ENCODE measurements at regions not wholly inside any gene's neighbourhood (a gene's known extent, or its start where the extent isn't known, plus 50 kb on each side); places are given as distances from the start of the nearest gene placed in this dataset.

- H3K27ac ChIP-seq (ENCODE audit: low read depth, low read length) = no peak overlapping the region
- no peaks in the 10 kb centered on the region for H3K23me2 ChIP-seq (ENCODE audit: low read depth, low read length)
- ChIA-PET POLR2A (ENCODE audit: partially characterized antibody) (no interaction called here), CTCF (ENCODE audit: partially characterized antibody) (interaction anchor here (0.6 to 5.5 kb wide), 6 partner anchors 69 to 539 kb away, joined by 3 to 20 read pairs (median 6); no protein-coding TSS in a partner anchor)
- H3K4me1 ChIP-seq (replicated peaks in 1 of 4; ENCODE audit: control insufficient read depth in 3 of 4, insufficient read depth in 4 of 4, low read length in 3 of 4) = no peaks in the 10 kb centered on the region
- 87% methylated on average over 8 of the region's 9 CpGs; no CpG with 5 or more reads in 1 of the 2 experiments for WGBS, 2 experiments (ENCODE audit: extremely low coverage in 1 of 2, insufficient coverage in 1 of 2, insufficient read length in 1 of 2, insufficient replicate concordance in 2 of 2, low coverage in 1 of 2, low lambda C conversion rate in 2 of 2, missing lambda C conversion rate in 1 of 2)
- H3K79me2 ChIP-seq (ENCODE audit: control insufficient read depth in 1 of 2, insufficient read depth in 2 of 2, low read length in 2 of 2) = no peaks in the 10 kb centered on the region
- no peaks in the 10 kb centered on the region for H4K20me1 ChIP-seq (replicated peaks in 1 of 2; ENCODE audit: control insufficient read depth in 1 of 2, insufficient read depth in 2 of 2, low read length in 2 of 2)
- DNase-seq (ENCODE audit: low read depth in 1 of 2, low spot score in 2 of 2) = no peak
- H3K18ac ChIP-seq (ENCODE audit: extremely low read depth, low read length) = no peak overlapping the region
- H3K4ac ChIP-seq (replicated peaks; ENCODE audit: insufficient read length, low read depth, low read length) = no peak overlapping the region
- no peak overlapping the region for H4K5ac ChIP-seq (ENCODE audit: insufficient read length, low read depth, low read length)
- no peaks in the 10 kb centered on the region for H3K79me1 ChIP-seq (ENCODE audit: low read depth, low read length)
- no peak overlapping the region for H3K4me2 ChIP-seq (ENCODE audit: insufficient read depth in 1 of 2, low read depth in 2 of 2, low read length in 2 of 2)
- FAIRE-seq = no peak
- H2AFZ ChIP-seq (ENCODE audit: low read length) = no peak overlapping the region
- no peak overlapping the region for H2AK5ac ChIP-seq (ENCODE audit: low read depth, low read length)
- no peak overlapping the region for H2BK15ac ChIP-seq (ENCODE audit: low read length)
- no peak overlapping the region for H2BK120ac ChIP-seq (replicated peaks; ENCODE audit: low read depth, low read length)
- H3K56ac ChIP-seq (replicated peaks; ENCODE audit: insufficient read length, low read depth, low read length) = no peak overlapping the region
- H3K9me3 ChIP-seq (ENCODE audit: insufficient read depth in 2 of 2, low read depth in 1 of 2, low read length in 1 of 2) = no peaks in the 10 kb centered on the region
- H2BK20ac ChIP-seq (ENCODE audit: low read length) = no peak overlapping the region
- no peak overlapping the region for H2BK12ac ChIP-seq (ENCODE audit: low read depth, low read length)
- no peak overlapping the region for H4K91ac ChIP-seq (replicated peaks; ENCODE audit: insufficient read length, low read length)
- no peak overlapping the region for H4K8ac ChIP-seq (ENCODE audit: extremely low read depth, insufficient read depth, low read length)
- no peaks in the 10 kb centered on the region for H3K36me3 ChIP-seq (ENCODE audit: control insufficient read depth in 2 of 4, insufficient read depth in 4 of 4, low read length in 3 of 4)
- H3K23ac ChIP-seq (ENCODE audit: insufficient read length) = no peak overlapping the region
- H3K4me3 ChIP-seq (ENCODE audit: extremely low read depth in 1 of 4, insufficient read depth in 2 of 4, low read depth in 3 of 4, low read length in 4 of 4) = no peak overlapping the region
- H3K27me3 ChIP-seq (replicated peaks in 1 of 4; ENCODE audit: control insufficient read depth in 3 of 4, extremely low read depth in 1 of 4, insufficient read depth in 3 of 4, low read length in 3 of 4) = no peaks in the 10 kb centered on the region
- no peak overlapping the region for H3K14ac ChIP-seq (ENCODE audit: insufficient read length)
- TF ChIP-seq MAX (IDR thresholded peaks at IDR 0.05) (no peak), JUND (IDR thresholded peaks at IDR 0.05; ENCODE audit: low read length) (no peak), TBP (IDR thresholded peaks at IDR 0.05; ENCODE audit: low read depth, low read length) (no peak), JUN (IDR thresholded peaks at IDR 0.05; ENCODE audit: low read depth, low read length) (no peak), SP4 (IDR thresholded peaks at IDR 0.05; ENCODE audit: low read length) (no peak)
- TF ChIP-seq, protein P1, sequence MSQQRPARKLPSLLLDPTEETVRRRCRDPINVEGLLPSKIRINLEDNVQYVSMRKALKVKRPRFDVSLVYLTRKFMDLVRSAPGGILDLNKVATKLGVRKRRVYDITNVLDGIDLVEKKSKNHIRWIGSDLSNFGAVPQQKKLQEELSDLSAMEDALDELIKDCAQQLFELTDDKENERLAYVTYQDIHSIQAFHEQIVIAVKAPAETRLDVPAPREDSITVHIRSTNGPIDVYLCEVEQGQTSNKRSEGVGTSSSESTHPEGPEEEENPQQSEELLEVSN (IDR thresholded peaks at IDR 0.05) = no peak
- H2BK5ac ChIP-seq (ENCODE audit: low read depth, low read length) = no peak overlapping the region
- H3K9ac ChIP-seq (replicated peaks in 1 of 4; ENCODE audit: extremely low read depth in 1 of 4, low read depth in 3 of 4, low read length in 3 of 4) = no peak overlapping the region
These were observed 86.8 kb upstream of the LANCL2 start for GRCh38 chr7:55278321-55278720.

All from H1 (cell line).